ENCODE measurements at regions not wholly inside any gene's neighbourhood (a gene's known extent, or its start where the extent isn't known, plus 50 kb on each side); places are given as distances from the start of the nearest gene placed in this dataset.

GRCh38 chr6:16825784-16826183 is 64.5 kb upstream of the ATXN1 start:
- H3K27ac ChIP-seq (ENCODE audit: insufficient read depth in 1 of 2, low read depth in 1 of 2, low read length in 2 of 2, poor library complexity in 1 of 2, severe bottlenecking in 2 of 2): no peak overlapping the region
- CTCF ChIA-PET: interaction anchor here (0.6 to 3.3 kb wide), 10 partner anchors 9 to 137 kb away, joined by 3 to 11 read pairs (median 4); partner anchors contain the start of gene ATXN1
- POLR2A ChIA-PET: interaction anchor here (0.6 kb wide), 1 partner anchor 437 kb away, joined by 3 read pairs; no protein-coding TSS in a partner anchor
- H3K4me3 ChIP-seq (ENCODE audit: control insufficient read depth in 1 of 7, extremely low read depth in 1 of 7, insufficient read depth in 4 of 7, low read depth in 2 of 7, low read length in 6 of 7): no peak overlapping the region
- H3K9me3 ChIP-seq (ENCODE audit: control extremely low read depth in 1 of 5, control insufficient read depth in 4 of 5, insufficient read depth in 2 of 5, low read depth in 1 of 5, low read length in 4 of 5): no peaks in the 10 kb centered on the region
- no peaks in the 10 kb centered on the region for H3K27me3 ChIP-seq (replicated peaks in 2 of 5; ENCODE audit: control insufficient read depth in 4 of 5, insufficient read depth in 5 of 5, low read length in 4 of 5)
- DNase-seq: no peak
- H3K4me1 ChIP-seq (ENCODE audit: control extremely low read depth in 1 of 4, control insufficient read depth in 4 of 4, insufficient read depth in 4 of 4, low read length in 3 of 4): peaks cover 13 to 21% (median 16%) of the 10 kb centered on the region in 4 experiments
- no peaks in the 10 kb centered on the region for H3K36me3 ChIP-seq (ENCODE audit: control insufficient read depth in 4 of 4, insufficient read depth in 4 of 4, low read length in 3 of 4)
- 97% methylated on average over 5 of the region's 6 CpGs for WGBS (ENCODE audit: insufficient coverage)

DNA sequence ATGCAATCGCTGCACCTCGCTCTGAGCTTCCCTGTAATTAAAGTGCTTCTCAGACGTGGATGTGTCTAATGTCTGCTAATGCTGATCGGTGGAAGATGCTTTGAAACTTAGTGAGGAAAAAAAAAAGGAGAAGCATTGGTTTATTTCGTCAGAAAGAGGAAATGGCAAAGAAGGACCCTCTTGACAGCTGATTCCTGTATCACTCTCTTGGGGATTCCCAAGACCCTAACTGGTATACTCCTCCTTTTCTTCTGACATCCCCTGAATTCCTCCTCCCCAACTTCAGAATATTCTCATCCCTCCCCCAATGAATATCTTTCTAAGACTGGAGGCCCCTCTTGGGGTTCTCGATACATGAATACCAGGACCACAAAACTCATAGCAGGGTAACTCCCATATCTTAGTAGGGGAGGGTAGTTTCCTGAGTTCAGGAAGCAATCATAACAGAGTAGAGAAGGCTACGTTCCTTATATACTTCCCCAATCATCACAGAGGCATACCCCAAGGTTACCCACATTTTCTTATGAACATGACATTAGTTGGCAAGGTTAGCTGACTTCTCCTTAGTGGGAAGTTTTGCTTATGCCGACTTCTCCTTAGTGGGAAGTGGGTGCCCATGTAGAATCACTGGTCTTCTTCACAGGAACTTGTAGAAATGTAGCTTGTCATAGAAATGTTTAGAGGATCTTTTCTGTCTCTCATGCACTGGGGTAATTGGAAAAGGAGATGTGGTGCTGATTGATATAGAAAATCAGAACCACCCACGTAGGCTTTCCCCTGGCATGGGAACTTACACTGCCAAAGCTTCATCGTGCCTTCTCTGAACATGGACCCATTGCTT is 63.8 kb upstream of the ATXN1 start:
- Histone ChIP-seq H3K4me3 (ENCODE audit: control insufficient read depth in 1 of 7, extremely low read depth in 1 of 7, insufficient read depth in 4 of 7, low read depth in 2 of 7, low read length in 6 of 7) (peak overlapping the region in 3 of 7 experiments; percentile 8 to 22 (median 15)), H3K36me3 (ENCODE audit: control insufficient read depth in 4 of 4, insufficient read depth in 4 of 4, low read length in 3 of 4) (no peaks in the 10 kb centered on the region), H3K27ac (ENCODE audit: insufficient read depth in 1 of 2, low read depth in 1 of 2, low read length in 2 of 2, poor library complexity in 1 of 2, severe bottlenecking in 2 of 2) (no peak overlapping the region), H3K4me1 (ENCODE audit: control extremely low read depth in 1 of 4, control insufficient read depth in 4 of 4, insufficient read depth in 4 of 4, low read length in 3 of 4) (peaks cover 13 to 21% (median 16%) of the 10 kb centered on the region in 4 experiments), H3K27me3 (replicated peaks in 2 of 5; ENCODE audit: control insufficient read depth in 4 of 5, insufficient read depth in 5 of 5, low read length in 4 of 5) (no peaks in the 10 kb centered on the region), H3K9me3 (ENCODE audit: control extremely low read depth in 1 of 5, control insufficient read depth in 4 of 5, insufficient read depth in 2 of 5, low read depth in 1 of 5, low read length in 4 of 5) (no peaks in the 10 kb centered on the region)
- ChIA-PET CTCF (interaction anchor here (0.6 to 3.3 kb wide), 10 partner anchors 12 to 138 kb away, joined by 3 to 11 read pairs (median 4); partner anchors contain the start of gene ATXN1), POLR2A (interaction anchor here (0.6 kb wide), 3 partner anchors 437 to 683 kb away, joined by 3 to 4 read pairs (median 4); no protein-coding TSS in a partner anchor)
- 15% methylated on average over 7 of the region's 10 CpGs for WGBS (ENCODE audit: insufficient coverage)
- peak; percentile 50 to 87 (median 87) for DNase-seq

DNA sequence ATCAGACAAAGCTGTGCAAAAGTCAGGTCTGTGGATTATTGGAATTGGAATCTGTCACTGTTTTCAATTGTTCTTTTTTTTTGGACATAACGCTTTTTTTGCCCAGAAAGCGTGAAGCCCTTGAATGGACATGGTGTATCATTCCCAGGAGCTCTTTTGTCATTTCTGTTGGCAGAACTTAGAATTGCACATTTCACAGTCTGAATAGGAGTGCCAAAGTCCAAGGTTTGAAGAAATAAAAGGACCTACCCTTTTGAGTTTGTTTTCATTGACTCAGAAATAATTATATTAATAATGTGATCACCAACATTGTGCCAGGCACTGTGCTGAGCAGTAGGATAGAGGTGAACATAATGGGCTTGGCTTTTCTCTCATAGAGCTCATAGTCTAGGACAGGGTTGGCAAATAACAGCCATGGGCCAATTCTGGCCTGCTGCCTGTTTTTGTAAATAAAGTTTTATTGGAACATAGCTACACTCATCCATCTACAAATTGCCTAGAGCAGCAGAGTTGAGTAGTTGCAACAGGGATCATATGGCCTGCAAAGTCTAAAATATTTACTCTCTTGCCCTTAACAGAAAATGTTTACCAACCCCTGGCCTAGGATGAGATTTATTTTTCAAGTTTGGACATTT is 62.6 kb upstream of the ATXN1 start:
- 100% methylated on average over 2 of the region's 2 CpGs for WGBS (ENCODE audit: insufficient coverage)
- POLR2A ChIA-PET: interaction anchor here (0.6 kb wide), 1 partner anchor 826 kb away, joined by 4 read pairs; no protein-coding TSS in a partner anchor
- Histone ChIP-seq H3K36me3 (ENCODE audit: control insufficient read depth in 4 of 4, insufficient read depth in 4 of 4, low read length in 3 of 4) (no peaks in the 10 kb centered on the region), H3K9me3 (ENCODE audit: control extremely low read depth in 1 of 5, control insufficient read depth in 4 of 5, insufficient read depth in 2 of 5, low read depth in 1 of 5, low read length in 4 of 5) (no peaks in the 10 kb centered on the region), H3K4me1 (ENCODE audit: control extremely low read depth in 1 of 4, control insufficient read depth in 4 of 4, insufficient read depth in 4 of 4, low read length in 3 of 4) (peaks cover 13 to 21% (median 16%) of the 10 kb centered on the region in 4 experiments), H3K27me3 (replicated peaks in 2 of 5; ENCODE audit: control insufficient read depth in 4 of 5, insufficient read depth in 5 of 5, low read length in 4 of 5) (no peaks in the 10 kb centered on the region), H3K4me3 (ENCODE audit: control insufficient read depth in 1 of 7, extremely low read depth in 1 of 7, insufficient read depth in 4 of 7, low read depth in 2 of 7, low read length in 6 of 7) (no peak overlapping the region), H3K27ac (ENCODE audit: insufficient read depth in 1 of 2, low read depth in 1 of 2, low read length in 2 of 2, poor library complexity in 1 of 2, severe bottlenecking in 2 of 2) (no peak overlapping the region)
- no peak for DNase-seq
- CTCF ChIA-PET: interaction anchor here (0.9 to 3.3 kb wide), 10 partner anchors 11 to 310 kb away, joined by 3 to 11 read pairs (median 4); no protein-coding TSS in a partner anchor

DNA sequence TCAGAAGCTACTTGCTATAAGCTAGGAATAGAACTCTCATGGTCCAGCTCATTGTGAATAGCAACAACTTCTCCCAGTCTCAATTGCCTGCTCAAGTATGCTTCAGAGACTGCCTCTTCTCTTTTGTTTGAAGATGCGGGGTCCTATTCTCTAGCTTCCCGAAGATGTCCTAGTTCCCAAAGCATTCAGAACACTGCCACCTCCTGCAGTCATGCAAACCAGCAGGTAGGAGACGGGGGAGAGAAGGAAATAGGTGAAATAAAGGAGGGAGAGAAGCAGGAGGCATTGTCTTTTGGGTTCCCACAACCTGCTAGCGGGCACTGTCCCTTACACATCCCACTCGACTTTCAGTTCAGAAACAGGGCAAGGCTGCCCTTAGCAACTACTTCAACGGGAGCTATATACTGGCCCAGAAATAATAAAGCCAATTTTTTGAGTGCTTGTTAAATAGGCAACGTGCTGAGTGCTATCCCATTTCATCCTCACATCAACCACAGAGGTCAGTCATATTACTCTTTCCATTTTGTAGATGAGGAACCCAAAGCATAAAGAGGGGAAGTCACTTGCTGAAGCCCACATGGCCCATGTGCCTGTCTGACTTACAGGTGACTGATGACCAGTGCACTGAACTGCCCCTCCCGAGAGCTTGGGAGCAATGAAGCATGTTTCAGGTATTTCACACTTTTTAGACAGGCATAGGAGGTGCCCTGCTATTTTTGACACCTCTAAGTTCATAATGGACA is 61.9 kb upstream of the ATXN1 start:
- WGBS (ENCODE audit: insufficient coverage): 95% methylated on average over 6 of the region's 8 CpGs
- H3K27ac ChIP-seq (ENCODE audit: insufficient read depth in 1 of 2, low read depth in 1 of 2, low read length in 2 of 2, poor library complexity in 1 of 2, severe bottlenecking in 2 of 2): no peak overlapping the region
- no peaks in the 10 kb centered on the region for H3K9me3 ChIP-seq (ENCODE audit: control extremely low read depth in 1 of 5, control insufficient read depth in 4 of 5, insufficient read depth in 2 of 5, low read depth in 1 of 5, low read length in 4 of 5)
- H3K36me3 ChIP-seq (ENCODE audit: control insufficient read depth in 4 of 4, insufficient read depth in 4 of 4, low read length in 3 of 4): no peaks in the 10 kb centered on the region
- no peaks in the 10 kb centered on the region for H3K27me3 ChIP-seq (replicated peaks in 2 of 5; ENCODE audit: control insufficient read depth in 4 of 5, insufficient read depth in 5 of 5, low read length in 4 of 5)
- ChIA-PET CTCF (interaction anchor here (0.9 to 3.3 kb wide), 8 partner anchors 13 to 309 kb away, joined by 3 to 11 read pairs (median 3); no protein-coding TSS in a partner anchor), POLR2A (interaction anchor here (0.6 kb wide), 1 partner anchor 825 kb away, joined by 4 read pairs; no protein-coding TSS in a partner anchor)
- H3K4me3 ChIP-seq (ENCODE audit: control insufficient read depth in 1 of 7, extremely low read depth in 1 of 7, insufficient read depth in 4 of 7, low read depth in 2 of 7, low read length in 6 of 7): no peak overlapping the region
- peaks cover 13 to 21% (median 16%) of the 10 kb centered on the region in 4 experiments for H3K4me1 ChIP-seq (ENCODE audit: control extremely low read depth in 1 of 4, control insufficient read depth in 4 of 4, insufficient read depth in 4 of 4, low read length in 3 of 4)
- DNase-seq: no peak

DNA sequence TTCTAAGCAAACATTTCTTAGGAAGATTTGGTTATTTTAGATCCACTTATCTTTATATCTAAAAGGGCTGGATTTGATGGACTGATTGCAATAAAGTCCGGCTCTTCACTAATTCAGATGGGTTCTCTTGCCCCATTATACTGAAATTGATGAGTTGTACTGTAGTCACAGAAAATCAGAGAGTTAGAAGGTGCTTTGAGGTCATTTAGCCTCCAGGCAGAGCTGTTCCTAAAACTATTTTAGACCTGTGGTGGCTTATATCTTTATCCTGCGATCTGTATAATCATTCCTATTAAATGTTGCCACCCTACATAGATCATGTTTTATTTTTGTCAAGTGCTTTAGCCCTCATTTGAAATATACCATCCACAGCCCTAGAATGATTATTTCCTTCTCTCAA is 61.3 kb upstream of the ATXN1 start:
- H3K4me1 ChIP-seq (ENCODE audit: control extremely low read depth in 1 of 4, control insufficient read depth in 4 of 4, insufficient read depth in 4 of 4, low read length in 3 of 4): peaks cover 13 to 21% (median 16%) of the 10 kb centered on the region in 4 experiments
- H3K27ac ChIP-seq (ENCODE audit: insufficient read depth in 1 of 2, low read depth in 1 of 2, low read length in 2 of 2, poor library complexity in 1 of 2, severe bottlenecking in 2 of 2): no peak overlapping the region
- CTCF ChIA-PET: interaction anchor here (1.1 to 2.4 kb wide), 4 partner anchors 14 to 59 kb away, joined by 3 to 8 read pairs (median 6); no protein-coding TSS in a partner anchor
- H3K36me3 ChIP-seq (ENCODE audit: control insufficient read depth in 4 of 4, insufficient read depth in 4 of 4, low read length in 3 of 4): no peaks in the 10 kb centered on the region
- WGBS (ENCODE audit: insufficient coverage): 100% methylated on average over 1 of the region's 2 CpGs
- DNase-seq: no peak
- H3K4me3 ChIP-seq (ENCODE audit: control insufficient read depth in 1 of 7, extremely low read depth in 1 of 7, insufficient read depth in 4 of 7, low read depth in 2 of 7, low read length in 6 of 7): no peak overlapping the region
- POLR2A ChIA-PET: no interaction called here
- H3K9me3 ChIP-seq (ENCODE audit: control extremely low read depth in 1 of 5, control insufficient read depth in 4 of 5, insufficient read depth in 2 of 5, low read depth in 1 of 5, low read length in 4 of 5): no peaks in the 10 kb centered on the region
- no peaks in the 10 kb centered on the region for H3K27me3 ChIP-seq (replicated peaks in 2 of 5; ENCODE audit: control insufficient read depth in 4 of 5, insufficient read depth in 5 of 5, low read length in 4 of 5)

DNA sequence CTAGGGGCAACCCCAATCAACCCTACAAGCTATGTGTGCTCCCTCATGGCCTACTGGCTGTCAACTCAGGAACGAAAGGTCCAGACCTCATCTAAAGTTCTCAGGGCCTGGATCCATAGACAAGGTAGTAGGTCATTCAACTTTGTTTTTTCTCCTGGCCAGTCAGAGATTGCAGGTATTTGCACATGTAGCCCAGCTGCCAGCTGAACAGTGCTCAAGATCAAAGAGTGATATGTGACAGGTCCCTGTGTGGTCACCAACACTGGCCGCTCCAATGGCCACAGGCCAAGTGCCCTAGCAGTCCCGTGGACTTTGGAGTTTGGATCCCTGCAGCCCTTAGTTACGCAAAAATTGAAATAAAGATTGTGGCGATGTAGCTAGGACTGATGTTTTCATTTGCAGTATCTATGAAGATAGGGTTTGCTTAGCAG is 60.6 kb upstream of the ATXN1 start:
- CTCF ChIA-PET: interaction anchor here (1.1 to 1.7 kb wide), 3 partner anchors 17 to 58 kb away, joined by 3 to 6 read pairs (median 5); no protein-coding TSS in a partner anchor
- H3K9me3 ChIP-seq (ENCODE audit: control extremely low read depth in 1 of 5, control insufficient read depth in 4 of 5, insufficient read depth in 2 of 5, low read depth in 1 of 5, low read length in 4 of 5): no peaks in the 10 kb centered on the region
- DNase-seq: no peak
- H3K4me3 ChIP-seq (ENCODE audit: control insufficient read depth in 1 of 7, extremely low read depth in 1 of 7, insufficient read depth in 4 of 7, low read depth in 2 of 7, low read length in 6 of 7): no peak overlapping the region
- H3K27me3 ChIP-seq (replicated peaks in 2 of 5; ENCODE audit: control insufficient read depth in 4 of 5, insufficient read depth in 5 of 5, low read length in 4 of 5): no peaks in the 10 kb centered on the region
- H3K36me3 ChIP-seq (ENCODE audit: control insufficient read depth in 4 of 4, insufficient read depth in 4 of 4, low read length in 3 of 4): no peaks in the 10 kb centered on the region
- H3K27ac ChIP-seq (ENCODE audit: insufficient read depth in 1 of 2, low read depth in 1 of 2, low read length in 2 of 2, poor library complexity in 1 of 2, severe bottlenecking in 2 of 2): no peak overlapping the region
- POLR2A ChIA-PET: no interaction called here
- H3K4me1 ChIP-seq (ENCODE audit: control extremely low read depth in 1 of 4, control insufficient read depth in 4 of 4, insufficient read depth in 4 of 4, low read length in 3 of 4): peaks cover 13 to 21% (median 16%) of the 10 kb centered on the region in 4 experiments
- WGBS (ENCODE audit: insufficient coverage): 100% methylated on average over 3 of the region's 5 CpGs

Data from common myeloid progenitor, CD34-positive (primary cell).